ENCODE measurements at regions not wholly inside any gene's neighbourhood (a gene's known extent, or its start where the extent isn't known, plus 50 kb on each side); places are given as distances from the start of the nearest gene placed in this dataset.
A peak's percentile ranks its signal among the peaks of the same experiment; 100 is the strongest.

- POLR2A ChIA-PET: no interaction called here
- no peak for DNase-seq
Measured at GRCh38 chr14:39491134-39491571, 58.9 kb upstream of the FBXO33 start.

GRCh38 chr14:39488600-39488999 is 56.4 kb upstream of the FBXO33 start:
- ATAC-seq: no peak
- CTCF ChIA-PET: no interaction called here
- H3K4me1 Mint-ChIP-seq (ENCODE audit: low read depth): no peaks in the 10 kb centered on the region

More at GRCh38 chr14:39491134-39491571, 58.9 kb upstream of the FBXO33 start:
- Mint-ChIP-seq H3K4me3 (no peak overlapping the region), H3K36me3 (ENCODE audit: low read depth) (peaks cover 4% of the 10 kb centered on the region), H3K4me1 (ENCODE audit: low read depth) (no peaks in the 10 kb centered on the region), H3K27me3 (no peaks in the 10 kb centered on the region), H3K27ac (no peak overlapping the region), H3K9me3 (peaks cover 6% of the 10 kb centered on the region)
- no peak for ATAC-seq
- CTCF ChIA-PET: interaction anchor here (0.6 to 1.1 kb wide), 6 partner anchors 8 to 302 kb away, joined by 3 to 5 read pairs (median 3); no protein-coding TSS in a partner anchor
- TF ChIP-seq CTCF (IDR thresholded peaks at IDR 0.05): peak; percentile 89
- intact Hi-C loops (cut with micrococcal nuclease): no loop called here

GRCh38 chr14:39483682-39484081 is 51.4 kb upstream of the FBXO33 start:
- Mint-ChIP-seq H3K4me3 (no peak overlapping the region), H3K4me1 (ENCODE audit: low read depth) (no peaks in the 10 kb centered on the region), H3K27me3 (peaks cover 1% of the 10 kb centered on the region), H3K36me3 (ENCODE audit: low read depth) (no peaks in the 10 kb centered on the region), H3K9me3 (peaks cover 2% of the 10 kb centered on the region), H3K27ac (no peak overlapping the region)
- TF ChIP-seq CTCF (IDR thresholded peaks at IDR 0.05): no peak
- no peak for ATAC-seq
- intact Hi-C loops (cut with micrococcal nuclease): no loop called here
- ChIA-PET POLR2A (interaction anchor here (0.6 kb wide), 1 partner anchor 312 kb away, joined by 5 read pairs; no protein-coding TSS in a partner anchor), CTCF (no interaction called here)
- no peak for DNase-seq

More at GRCh38 chr14:39488600-39488999, 56.4 kb upstream of the FBXO33 start:
- H3K27me3 Mint-ChIP-seq: no peaks in the 10 kb centered on the region
- no peaks in the 10 kb centered on the region for H3K9me3 Mint-ChIP-seq
- no peak for DNase-seq
- no peaks in the 10 kb centered on the region for H3K36me3 Mint-ChIP-seq (ENCODE audit: low read depth)
- POLR2A ChIA-PET: interaction anchor here (1.9 kb wide), 1 partner anchor 56 kb away, joined by 7 read pairs; the partner anchor contains the start of gene FBXO33
- no peak overlapping the region for H3K4me3 Mint-ChIP-seq
- intact Hi-C loops (cut with micrococcal nuclease): no loop called here
- TF ChIP-seq CTCF (IDR thresholded peaks at IDR 0.05): no peak
- no peak overlapping the region for H3K27ac Mint-ChIP-seq
